Sigmoid colon (tissue), 3 donors: ENCODE measurements at regions not wholly inside any gene's neighbourhood (a gene's known extent, or its start where the extent isn't known, plus 50 kb on each side); places are given as distances from the start of the nearest gene placed in this dataset.

ENCODE experiments used
- POLR2A ChIP-seq, 2 donors: fragments of 450-650 bp; IDR thresholded peaks; one replicate each; pipeline ENCODE4 v1.6.1; 2016; ENCODE audit warnings: antibody characterized with exemption in 2 of 2, mild to moderate bottlenecking in 2 of 2, moderate library complexity in 2 of 2
- TF ChIP-seq, protein P1 (sequence below), 4 experiments: fragments of 450-650 bp in 3 of 4; fragments of 200-600 bp in 1 of 4; IDR thresholded peaks; one replicate each; pipeline ENCODE4 v1.5.1; 2016 to 2019; ENCODE audit warnings: antibody characterized with exemption in 4 of 4, mild to moderate bottlenecking in 3 of 4, moderate library complexity in 2 of 4

DNA sequence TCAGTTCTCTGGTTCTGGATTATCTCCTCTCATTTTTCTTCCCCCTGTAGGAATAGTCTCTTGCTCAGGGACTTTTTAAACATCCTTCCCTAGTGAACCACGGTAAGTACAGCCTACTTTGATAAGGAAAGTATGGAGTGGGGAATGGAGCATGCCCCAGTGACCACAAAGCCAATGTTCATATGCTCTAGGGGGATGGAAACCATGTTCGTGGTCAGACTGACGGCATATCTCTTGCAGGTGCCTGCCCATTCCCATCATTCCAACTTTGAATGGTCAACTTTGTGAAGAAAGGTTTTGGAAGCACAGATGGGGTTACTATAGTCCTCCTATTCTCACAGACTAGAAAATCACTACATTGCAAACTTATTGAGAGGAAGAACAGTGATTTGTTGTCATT is 332.5 kb upstream of the NCAM1 start:
- TF ChIP-seq, protein P1, sequence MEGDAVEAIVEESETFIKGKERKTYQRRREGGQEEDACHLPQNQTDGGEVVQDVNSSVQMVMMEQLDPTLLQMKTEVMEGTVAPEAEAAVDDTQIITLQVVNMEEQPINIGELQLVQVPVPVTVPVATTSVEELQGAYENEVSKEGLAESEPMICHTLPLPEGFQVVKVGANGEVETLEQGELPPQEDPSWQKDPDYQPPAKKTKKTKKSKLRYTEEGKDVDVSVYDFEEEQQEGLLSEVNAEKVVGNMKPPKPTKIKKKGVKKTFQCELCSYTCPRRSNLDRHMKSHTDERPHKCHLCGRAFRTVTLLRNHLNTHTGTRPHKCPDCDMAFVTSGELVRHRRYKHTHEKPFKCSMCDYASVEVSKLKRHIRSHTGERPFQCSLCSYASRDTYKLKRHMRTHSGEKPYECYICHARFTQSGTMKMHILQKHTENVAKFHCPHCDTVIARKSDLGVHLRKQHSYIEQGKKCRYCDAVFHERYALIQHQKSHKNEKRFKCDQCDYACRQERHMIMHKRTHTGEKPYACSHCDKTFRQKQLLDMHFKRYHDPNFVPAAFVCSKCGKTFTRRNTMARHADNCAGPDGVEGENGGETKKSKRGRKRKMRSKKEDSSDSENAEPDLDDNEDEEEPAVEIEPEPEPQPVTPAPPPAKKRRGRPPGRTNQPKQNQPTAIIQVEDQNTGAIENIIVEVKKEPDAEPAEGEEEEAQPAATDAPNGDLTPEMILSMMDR (IDR thresholded peaks at IDR 0.05) = no peak
- no peak for TF ChIP-seq POLR2A (IDR thresholded peaks at IDR 0.05)
